ENCODE measurements at regions not wholly inside any gene's neighbourhood (a gene's known extent, or its start where the extent isn't known, plus 50 kb on each side); places are given as distances from the start of the nearest gene placed in this dataset.

DNA sequence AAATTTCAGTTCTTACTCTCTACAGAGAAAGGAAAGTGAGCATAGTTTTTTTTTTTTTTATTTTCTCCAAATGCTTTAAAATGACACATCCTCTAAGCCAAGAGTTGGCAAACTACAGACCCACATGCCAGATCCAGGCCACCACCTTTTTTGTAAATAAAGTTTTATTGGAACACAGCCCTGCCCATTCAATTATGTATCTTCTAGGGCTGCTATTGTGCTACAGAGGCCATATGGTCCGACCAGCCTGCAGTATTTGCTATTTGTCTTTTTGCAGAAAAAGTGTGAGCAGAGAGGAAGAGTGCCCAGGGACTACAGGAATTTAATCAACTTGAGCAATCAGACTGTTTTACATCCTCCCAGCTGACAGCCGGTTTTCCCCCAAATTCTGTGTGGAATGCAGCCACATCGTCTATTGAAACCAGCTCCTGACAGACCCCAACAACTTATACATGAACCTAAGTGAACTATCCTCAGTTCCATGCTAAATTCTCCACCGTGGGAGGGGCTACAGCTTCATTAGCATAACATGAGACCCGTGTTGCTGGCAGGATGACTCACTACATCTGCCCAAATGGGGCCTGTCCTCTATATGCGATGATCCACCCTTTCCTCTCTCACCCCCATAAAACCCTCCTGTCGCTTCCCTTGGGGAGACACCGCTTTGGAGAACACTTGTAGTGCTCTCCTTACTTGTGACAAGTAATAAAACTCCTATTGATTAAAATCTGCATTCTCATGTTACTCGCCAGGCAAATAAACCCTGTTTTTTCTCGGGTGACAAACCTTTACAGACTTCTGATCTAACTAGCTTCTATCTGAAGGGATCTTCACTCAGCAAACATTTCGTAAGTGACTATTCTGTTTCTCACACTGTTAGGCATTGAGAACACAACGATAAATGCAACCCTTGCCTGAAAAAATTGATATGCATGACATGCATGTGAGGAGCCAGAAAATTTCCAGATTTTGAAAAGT is 149.4 kb upstream of the HS3ST3A1 start:
- no peak for TF ChIP-seq POLR2A (IDR thresholded peaks at IDR 0.05)
- TF ChIP-seq, protein P1, sequence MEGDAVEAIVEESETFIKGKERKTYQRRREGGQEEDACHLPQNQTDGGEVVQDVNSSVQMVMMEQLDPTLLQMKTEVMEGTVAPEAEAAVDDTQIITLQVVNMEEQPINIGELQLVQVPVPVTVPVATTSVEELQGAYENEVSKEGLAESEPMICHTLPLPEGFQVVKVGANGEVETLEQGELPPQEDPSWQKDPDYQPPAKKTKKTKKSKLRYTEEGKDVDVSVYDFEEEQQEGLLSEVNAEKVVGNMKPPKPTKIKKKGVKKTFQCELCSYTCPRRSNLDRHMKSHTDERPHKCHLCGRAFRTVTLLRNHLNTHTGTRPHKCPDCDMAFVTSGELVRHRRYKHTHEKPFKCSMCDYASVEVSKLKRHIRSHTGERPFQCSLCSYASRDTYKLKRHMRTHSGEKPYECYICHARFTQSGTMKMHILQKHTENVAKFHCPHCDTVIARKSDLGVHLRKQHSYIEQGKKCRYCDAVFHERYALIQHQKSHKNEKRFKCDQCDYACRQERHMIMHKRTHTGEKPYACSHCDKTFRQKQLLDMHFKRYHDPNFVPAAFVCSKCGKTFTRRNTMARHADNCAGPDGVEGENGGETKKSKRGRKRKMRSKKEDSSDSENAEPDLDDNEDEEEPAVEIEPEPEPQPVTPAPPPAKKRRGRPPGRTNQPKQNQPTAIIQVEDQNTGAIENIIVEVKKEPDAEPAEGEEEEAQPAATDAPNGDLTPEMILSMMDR (IDR thresholded peaks at IDR 0.05): no peak
